ENCODE measurements at regions not wholly inside any gene's neighbourhood (a gene's known extent, or its start where the extent isn't known, plus 50 kb on each side); places are given as distances from the start of the nearest gene placed in this dataset.
A peak's percentile ranks its signal among the peaks of the same experiment; 100 is the strongest.

DNA sequence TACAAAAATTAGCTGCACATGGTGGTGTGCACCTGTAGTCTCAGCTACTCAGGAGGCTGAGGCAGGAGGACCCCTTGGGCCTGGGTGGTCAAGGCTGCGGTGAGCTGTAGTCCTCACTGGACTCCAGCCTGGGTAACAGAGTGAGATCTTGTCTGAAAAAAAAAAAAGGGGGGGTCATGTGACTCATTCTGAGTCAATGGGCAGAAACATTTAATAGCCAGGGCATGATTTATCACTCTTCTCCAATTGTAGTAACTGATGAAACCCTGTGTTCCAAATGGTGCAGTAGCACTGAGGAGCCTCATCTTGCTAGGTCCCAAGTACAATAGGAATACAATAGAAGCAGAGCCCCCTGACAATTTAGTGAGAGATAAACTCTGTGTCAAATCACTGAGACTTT is 78.9 kb upstream of the CCDC68 start:
- no peak for DNase-seq

DNA sequence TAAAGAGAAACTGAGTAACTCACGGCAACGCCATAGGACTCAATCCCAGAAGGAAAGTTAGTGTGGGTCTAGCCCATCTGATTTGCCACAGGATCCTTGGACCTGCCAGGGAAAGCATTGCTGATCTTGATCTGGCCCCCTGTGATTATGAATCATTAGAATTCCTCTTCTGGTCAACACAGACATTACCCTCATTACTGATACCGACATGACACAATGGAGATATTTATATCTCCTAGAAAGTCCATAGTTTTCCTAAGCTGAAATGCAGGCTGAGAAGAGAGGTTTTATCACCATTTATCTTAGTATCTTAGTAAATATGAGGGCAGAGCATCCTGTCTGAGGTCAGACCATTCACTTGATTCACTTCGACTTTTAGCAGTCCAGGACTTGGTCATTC is 75.5 kb upstream of the CCDC68 start:
- DNase-seq, result no peak

DNA sequence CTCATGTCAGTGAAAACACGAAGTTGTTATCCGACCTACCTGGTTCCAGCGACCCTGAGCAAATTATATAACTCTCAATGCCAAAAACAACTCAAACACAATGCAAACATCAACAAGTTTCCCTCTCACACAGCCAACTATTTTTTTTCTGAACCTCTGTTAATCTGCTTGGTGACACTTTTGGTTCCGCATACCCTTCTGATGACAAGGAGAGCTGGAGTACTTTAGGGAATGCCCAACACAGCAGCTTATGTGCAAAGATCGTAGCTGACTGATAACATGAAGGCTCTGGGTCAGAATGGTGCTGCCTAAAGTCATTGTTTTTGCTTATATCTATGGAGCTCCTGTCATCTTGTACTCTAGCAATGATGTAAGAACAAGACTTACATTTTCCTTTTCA is 72.7 kb upstream of the CCDC68 start:
- no peak for DNase-seq

DNA sequence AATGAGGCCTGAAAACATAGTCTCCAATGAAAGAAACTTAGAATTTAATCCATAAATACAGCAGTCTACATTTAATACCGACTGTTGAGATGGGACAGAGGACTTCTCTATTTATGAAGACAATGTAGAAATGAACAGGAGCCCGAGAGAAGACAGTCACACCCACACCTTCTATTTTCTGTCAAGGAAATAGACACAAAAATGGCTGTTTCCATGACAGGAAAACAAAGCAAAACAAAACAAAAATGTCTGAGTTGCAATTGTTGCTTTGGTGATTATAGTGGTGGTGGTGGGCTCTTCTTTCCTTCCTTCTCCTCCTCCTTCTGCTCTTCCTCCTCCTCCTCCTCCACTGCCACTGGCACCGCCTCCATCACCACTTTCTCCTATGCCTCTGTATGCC is 72.3 kb upstream of the CCDC68 start:
- no peak for DNase-seq

DNA sequence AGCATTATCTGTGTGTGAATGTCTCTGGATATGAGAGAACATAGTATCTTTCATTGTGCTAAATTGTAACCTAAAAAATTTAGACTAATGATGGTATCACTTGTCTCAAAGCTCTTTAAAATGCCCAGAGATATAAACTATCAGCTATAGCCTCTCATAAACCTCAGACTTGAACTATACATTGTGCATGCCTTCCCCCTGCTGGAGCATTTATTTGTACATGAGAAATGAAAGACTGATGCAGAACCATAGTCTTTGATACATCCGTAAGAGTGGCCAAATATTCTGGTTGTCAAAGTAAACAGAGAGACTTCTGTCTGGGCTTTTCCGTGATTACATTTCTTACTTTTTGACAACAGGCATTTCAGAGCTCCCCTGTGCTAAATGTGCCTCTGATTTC is 71.9 kb upstream of the CCDC68 start:
- DNase-seq, result no peak

- DNase-seq, result no peak
These were observed 65.3 kb upstream of the CCDC68 start for GRCh38 chr18:55024564-55024963.

- no peak for DNase-seq
These were observed 59.3 kb upstream of the CCDC68 start for GRCh38 chr18:55018602-55019001.

- DNase-seq, result peak in 1 of 5 experiments; percentile 38
These were observed 54.8 kb upstream of the CCDC68 start for GRCh38 chr18:55014095-55014494.

DNA sequence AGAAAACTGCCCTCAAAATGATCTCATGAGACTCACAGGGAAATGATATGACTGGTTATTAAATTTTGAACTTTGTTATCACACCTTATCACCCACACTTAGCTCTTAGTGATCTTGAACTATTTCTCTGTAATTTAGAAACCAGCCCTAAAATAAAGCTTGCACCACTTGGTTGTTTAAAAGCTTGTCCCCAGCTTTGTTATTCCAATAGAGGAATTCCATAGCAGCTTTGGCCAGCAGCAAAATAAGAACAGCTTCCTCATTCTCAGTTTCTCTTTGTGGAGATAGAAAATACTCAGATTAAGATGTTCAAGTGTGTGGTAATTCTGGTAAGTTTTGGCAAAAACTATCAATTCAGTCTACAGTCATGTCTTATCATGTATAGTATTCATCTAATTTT is 54.4 kb upstream of the CCDC68 start:
- no peak for DNase-seq

- DNase-seq, result no peak
These were observed 53.8 kb upstream of the CCDC68 start for GRCh38 chr18:55013086-55013485.

- no peak for DNase-seq
These were observed 52.7 kb upstream of the CCDC68 start for GRCh38 chr18:55012008-55012407.
